ENCODE measurements at regions not wholly inside any gene's neighbourhood (a gene's known extent, or its start where the extent isn't known, plus 50 kb on each side); places are given as distances from the start of the nearest gene placed in this dataset.

DNA sequence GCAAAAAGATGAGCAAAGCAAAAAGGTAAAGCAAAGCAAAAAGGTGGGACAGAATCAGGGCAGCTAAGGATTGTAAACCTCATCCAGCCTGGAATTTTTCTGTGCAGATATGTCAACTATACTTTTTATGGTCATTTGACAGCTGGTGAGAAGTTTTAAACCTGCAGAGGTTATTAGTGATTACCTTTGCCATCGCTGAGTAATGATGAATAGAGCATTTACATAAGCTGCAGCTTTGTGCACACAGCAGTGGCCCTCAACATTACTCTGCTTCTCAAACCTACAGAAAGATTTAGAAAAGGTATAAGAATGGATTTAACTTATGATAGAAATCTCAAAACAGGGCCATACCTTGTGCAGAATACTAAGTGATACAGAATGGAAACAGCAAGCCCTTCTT is 54.5 kb upstream of the C4orf54 start:
- no peak for DNase-seq

DNA sequence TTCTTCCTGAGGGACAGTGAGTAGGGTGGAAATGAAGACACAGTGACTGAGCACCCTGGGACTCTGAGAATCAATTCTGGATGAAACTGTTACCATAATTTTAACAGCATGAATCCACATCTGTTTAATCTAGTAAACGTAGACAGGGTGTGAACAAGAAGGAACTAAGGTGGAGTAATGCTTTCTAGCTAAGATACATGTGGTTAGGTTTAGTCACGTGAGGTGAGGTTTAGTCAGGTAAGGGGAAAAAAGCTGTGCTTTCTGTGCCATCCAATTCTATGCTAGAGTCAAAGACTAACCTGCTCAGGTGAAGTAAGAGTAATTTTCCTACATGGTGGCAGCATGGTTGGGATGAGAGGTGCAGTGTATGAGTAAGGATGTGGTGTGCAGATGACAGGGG is 54.0 kb upstream of the C4orf54 start:
- DNase-seq, result no peak

DNA sequence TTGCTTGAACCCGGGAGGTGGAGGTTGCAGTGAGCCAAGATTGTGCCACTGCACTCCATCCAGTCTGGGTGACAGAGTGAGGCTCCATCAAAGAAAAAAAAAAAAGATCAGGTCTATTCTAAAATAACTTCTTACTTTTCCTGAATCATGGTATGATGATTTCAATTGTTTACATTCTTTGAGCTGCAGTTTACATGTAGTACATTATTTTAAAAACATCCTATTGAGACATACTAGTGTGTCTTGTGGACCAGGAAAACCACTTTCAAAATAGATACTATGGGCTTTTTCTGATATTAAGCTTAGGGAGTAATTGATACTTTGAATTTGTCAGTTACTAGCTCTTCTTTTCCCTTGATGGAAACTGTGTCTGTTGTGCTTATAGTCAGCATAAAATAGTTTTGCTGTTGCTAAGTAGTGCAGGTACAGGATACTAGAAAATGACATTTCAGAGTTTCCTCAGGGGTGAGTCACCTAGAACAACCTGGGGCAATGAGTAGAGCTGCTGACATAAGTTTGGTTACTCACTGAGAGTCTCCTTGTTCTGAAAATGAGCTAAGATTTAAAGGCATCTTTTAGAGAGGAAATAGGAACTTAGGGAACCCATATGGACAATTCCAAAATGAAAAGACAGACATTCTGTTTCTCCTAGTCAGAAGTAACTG is 53.2 kb upstream of the C4orf54 start:
- no peak for DNase-seq

DNA sequence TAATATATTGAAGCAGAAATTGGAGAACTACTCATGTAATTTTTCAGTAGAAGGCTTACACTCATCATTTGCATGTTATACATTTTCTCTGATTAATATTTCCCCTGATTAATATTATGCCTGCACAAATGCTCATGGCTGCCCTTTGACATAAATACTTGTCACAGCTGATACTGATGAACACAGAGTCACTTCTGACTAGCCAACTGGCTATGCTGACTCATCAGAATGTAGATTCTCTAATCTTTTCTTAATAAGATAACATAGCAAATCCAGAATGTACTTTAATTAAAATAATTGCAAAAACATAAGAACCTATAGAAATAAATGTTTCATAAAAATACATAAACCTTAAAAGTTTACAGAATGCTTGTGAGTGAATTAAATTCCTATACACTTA is 52.4 kb upstream of the C4orf54 start:
- no peak for DNase-seq

DNA sequence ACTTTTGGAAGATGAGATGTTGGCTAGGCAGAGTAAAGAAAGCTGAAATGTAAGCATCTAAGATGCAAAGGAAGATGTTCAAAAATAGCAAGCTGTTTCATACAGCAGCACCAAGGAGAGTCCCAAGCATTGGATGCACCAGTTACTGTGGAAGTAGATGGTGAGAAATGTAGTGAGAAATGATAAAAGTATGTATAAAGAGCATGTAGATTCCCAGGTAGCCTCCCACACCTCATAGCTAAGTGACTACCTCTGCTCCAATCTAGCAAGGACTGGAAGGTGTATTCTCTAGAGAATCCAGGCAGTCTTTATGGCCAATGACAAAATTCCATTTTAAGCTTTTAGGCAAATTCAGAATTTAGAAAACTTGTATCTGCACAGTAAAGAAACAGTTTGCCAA is 50.9 kb upstream of the C4orf54 start:
- no peak for DNase-seq
